IMR-90 (cell line): ENCODE measurements at regions not wholly inside any gene's neighbourhood (a gene's known extent, or its start where the extent isn't known, plus 50 kb on each side); places are given as distances from the start of the nearest gene placed in this dataset.

ENCODE experiments used
- ATAC-seq: fragments of 200-7000 bp; cut with Tn5 transposase; 2 replicates; pipeline ENCODE4 v1.9.1; 2020; ENCODE audit warnings: low read depth, mild to moderate bottlenecking, moderate library complexity
- BruUV-seq: library from RNA; stranded (reverse); fragments of 400-500 nt; replicated peaks from 2 replicates; lab custom pipeline; 2021; lab: Mats Ljungman, UMichigan
- CTCF ChIA-PET: fragments of 300-600 bp; formaldehyde crosslinking; extraction: SDS; loops from one replicate; lab custom pipeline; 2021; ENCODE audit warnings: antibody characterized with exemption; lab: Yijun Ruan, JAX
- POLR2A ChIA-PET: fragments of 300-600 bp; sonication (Branson Sonifier 250); formaldehyde crosslinking; loops from one replicate; lab custom pipeline; 2022; ENCODE audit warnings: antibody characterized with exemption; ENCODE audit not compliant: unreplicated experiment; lab: Charles Lee
- DNase-seq: peaks from one replicate; pipeline ENCODE4 v3.0.0; 2013
- H2AFZ ChIP-seq: replicated peaks from 2 replicates; pipeline ENCODE3; 2013; ENCODE audit warnings: low read length, mild to moderate bottlenecking; ENCODE audit not compliant: poor library complexity
- H2AK5ac ChIP-seq: 2 replicates; pipeline ENCODE4 v1.6.1; 2013; ENCODE audit warnings: low read depth, low read length, inconsistent platforms
- H2AK9ac ChIP-seq: replicated peaks from 2 replicates; pipeline ENCODE3; 2013; ENCODE audit warnings: mild to moderate bottlenecking, low read depth, low read length, moderate library complexity; ENCODE audit not compliant: poor library complexity
- H2BK120ac ChIP-seq: 2 replicates; pipeline ENCODE4 v1.6.1; 2013; ENCODE audit warnings: low read depth, low read length, inconsistent platforms
- H2BK15ac ChIP-seq: 3 replicates; pipeline ENCODE4 v1.6.1; 2013; ENCODE audit warnings: low read depth, low read length, inconsistent platforms
- H2BK20ac ChIP-seq: 2 replicates; pipeline ENCODE4 v1.6.1; 2013; ENCODE audit warnings: low read depth, mild to moderate bottlenecking, inconsistent platforms, low read length, moderate library complexity
- H2BK5ac ChIP-seq: 2 replicates; pipeline ENCODE4 v1.6.1; 2013; ENCODE audit warnings: mild to moderate bottlenecking, low read depth, low read length, inconsistent platforms; ENCODE audit not compliant: poor library complexity, severe bottlenecking
- H3K14ac ChIP-seq: replicated peaks from 2 replicates; pipeline ENCODE4 v1.6.1; 2013; ENCODE audit warnings: low read depth, low read length, inconsistent platforms
- H3K18ac ChIP-seq: 2 replicates; pipeline ENCODE4 v1.6.1; 2013; ENCODE audit warnings: low read depth, low read length, control low read depth
- H3K23ac ChIP-seq: 2 replicates; pipeline ENCODE4 v1.6.1; 2013; ENCODE audit warnings: low read depth, low read length, inconsistent platforms
- H3K27ac ChIP-seq: 2 replicates; pipeline ENCODE4 v1.5.1; 2013; ENCODE audit warnings: mild to moderate bottlenecking, control low read depth, low read length; ENCODE audit not compliant: insufficient read depth
- H3K27me3 ChIP-seq: 2 replicates; pipeline ENCODE4 v1.6.1; 2013; ENCODE audit warnings: low read length; ENCODE audit not compliant: control insufficient read depth, insufficient read depth
- H3K36me3 ChIP-seq: 2 replicates; pipeline ENCODE4 v1.6.1; 2013; ENCODE audit warnings: low read length, mixed read lengths; ENCODE audit not compliant: control insufficient read depth, insufficient read depth
- H3K4ac ChIP-seq: 2 replicates; pipeline ENCODE4 v1.6.1; 2013; ENCODE audit warnings: low read depth, low read length, inconsistent platforms
- H3K4me1 ChIP-seq: 2 replicates; pipeline ENCODE4 v1.6.1; 2013; ENCODE audit warnings: low read length, mixed read lengths; ENCODE audit not compliant: control insufficient read depth, insufficient read depth
- H3K4me2 ChIP-seq: 2 replicates; pipeline ENCODE4 v1.6.1; 2013; ENCODE audit warnings: low read depth, mild to moderate bottlenecking, control low read depth, low read length, moderate library complexity
- H3K4me3 ChIP-seq: 2 replicates; pipeline ENCODE4 v1.5.1; 2013; ENCODE audit warnings: low read depth, mild to moderate bottlenecking, control low read depth, low read length, moderate library complexity; ENCODE audit not compliant: insufficient read depth
- H3K56ac ChIP-seq: 2 replicates; pipeline ENCODE4 v1.6.1; 2013; ENCODE audit warnings: low read length, inconsistent platforms; ENCODE audit not compliant: insufficient read depth; ENCODE audit errors: extremely low read depth
- H3K79me1 ChIP-seq, 2 experiments: 2 replicates each; pipeline ENCODE4 v1.6.1; 2013; ENCODE audit warnings: low read length in 2 of 2, inconsistent platforms in 1 of 2, low read depth in 1 of 2
- H3K9ac ChIP-seq: 2 replicates; pipeline ENCODE4 v1.6.1; 2013; ENCODE audit warnings: low read depth, low read length, control low read depth
- H3K9me1 ChIP-seq: 2 replicates; pipeline ENCODE4 v1.6.1; 2013; ENCODE audit warnings: low read length, inconsistent platforms; ENCODE audit not compliant: insufficient read depth
- H3K9me3 ChIP-seq: 2 replicates; pipeline ENCODE4 v1.6.1; 2013; ENCODE audit warnings: low read length; ENCODE audit not compliant: control insufficient read depth, insufficient read depth
- H4K20me1 ChIP-seq: 2 replicates; pipeline ENCODE4 v1.6.1; 2013; ENCODE audit warnings: low read length, inconsistent platforms; ENCODE audit not compliant: insufficient read depth
- H4K5ac ChIP-seq: 2 replicates; pipeline ENCODE4 v1.6.1; 2013; ENCODE audit warnings: mild to moderate bottlenecking, low read depth, low read length, control low read depth
- H4K8ac ChIP-seq, 2 experiments: 2 replicates each; pipeline ENCODE4 v1.6.1; 2013; ENCODE audit warnings: low read depth in 2 of 2, low read length in 2 of 2, control low read depth in 1 of 2, inconsistent platforms in 1 of 2
- H4K91ac ChIP-seq: 2 replicates; pipeline ENCODE4 v1.6.1; 2013; ENCODE audit warnings: low read depth, low read length, inconsistent platforms; ENCODE audit not compliant: insufficient read depth
- FOS ChIP-seq: fragments of 150-350 bp; IDR thresholded peaks from 2 replicates; pipeline ENCODE4 v1.6.1; 2016; ENCODE audit warnings: low read depth, low read length
- RAD21 ChIP-seq: IDR thresholded peaks from 2 replicates; pipeline ENCODE4 v1.6.1; 2012; ENCODE audit warnings: low read length, improper control_type of control experiment
- USF2 ChIP-seq: fragments of 150-350 bp; IDR thresholded peaks from 2 replicates; pipeline ENCODE4 v1.6.1; 2017; ENCODE audit warnings: mild to moderate bottlenecking, antibody characterized with exemption, low read length, low read depth
- dilution Hi-C: fragments of 300-500 bp; cut with HindIII; formaldehyde crosslinking; loops from one replicate; pipeline ENCODE4 v1.14.3; 2018; ENCODE audit warnings: low sequenced_read_pairs; ENCODE audit not compliant: unreplicated experiment
- in situ Hi-C: fragments of 300-500 bp; cut with MboI; formaldehyde crosslinking; loops from 3 replicates; pipeline ENCODE4 v1.14.3; 2019; ENCODE audit warnings: low sequenced_read_pairs, inconsistent platforms, mixed read lengths
- intact Hi-C: fragments of 100-400 bp; cut with micrococcal nuclease; formaldehyde crosslinking; loops from 2 replicates; pipeline ENCODE4 v1.10.0; 2022

GRCh38 chr3:152905631-152906030 lies 70.7 kb downstream of the P2RY1 start:
- no peaks in the 10 kb centered on the region for H3K9me1 ChIP-seq
- ATAC-seq: no peak
- no peak overlapping the region for H4K8ac ChIP-seq
- H2BK20ac ChIP-seq: no peak overlapping the region
- no peak overlapping the region for H3K23ac ChIP-seq
- H3K9ac ChIP-seq: no peak overlapping the region
- no peak for DNase-seq
- no peaks in the 10 kb centered on the region for H3K27me3 ChIP-seq
- H3K27ac ChIP-seq: no peak overlapping the region
- intact Hi-C loops: no loop called here
- no peak overlapping the region for H2AK5ac ChIP-seq
- H2BK15ac ChIP-seq: no peak overlapping the region
- H3K4ac ChIP-seq: no peak overlapping the region
- H3K4me3 ChIP-seq: no peak overlapping the region
- H3K18ac ChIP-seq: no peak overlapping the region
- H3K56ac ChIP-seq: no peak overlapping the region
- CTCF ChIA-PET: no interaction called here
- in situ Hi-C loops: no loop called here
- H2AFZ ChIP-seq: no peak overlapping the region
- H3K36me3 ChIP-seq: no peaks in the 10 kb centered on the region
- H4K91ac ChIP-seq: no peak overlapping the region
- no peak overlapping the region for H2AK9ac ChIP-seq
- H2BK120ac ChIP-seq: no peak overlapping the region
- H2BK5ac ChIP-seq: no peak overlapping the region
- POLR2A ChIA-PET: no interaction called here
- no peaks in the 10 kb centered on the region for H3K79me1 ChIP-seq
- H3K9me3 ChIP-seq: no peaks in the 10 kb centered on the region
- no peak overlapping the region for H4K5ac ChIP-seq
- no TSS peak for BruUV-seq
- H3K4me2 ChIP-seq: no peak overlapping the region
- no peaks in the 10 kb centered on the region for H3K4me1 ChIP-seq
- TF ChIP-seq FOS (no peak), RAD21 (no peak), USF2 (no peak)
- no peaks in the 10 kb centered on the region for H4K20me1 ChIP-seq
- no peak overlapping the region for H3K14ac ChIP-seq
- dilution Hi-C loops: no loop called here
